Ishikawa (cell line): ENCODE measurements at regions not wholly inside any gene's neighbourhood (a gene's known extent, or its start where the extent isn't known, plus 50 kb on each side); places are given as distances from the start of the nearest gene placed in this dataset.

Experiments
- CEBPB ChIP-seq: IDR thresholded peaks from 2 replicates; pipeline ENCODE4 v1.6.1; 2012
- CREB1 ChIP-seq: IDR thresholded peaks from 2 replicates; pipeline ENCODE4 v1.6.1; 2012; ENCODE audit warnings: low read depth
- EGR1 ChIP-seq: IDR thresholded peaks from 2 replicates; pipeline ENCODE4 v1.6.1; 2012
- EP300 ChIP-seq: IDR thresholded peaks from 2 replicates; pipeline ENCODE4 v1.6.1; 2012; ENCODE audit warnings: borderline replicate concordance
- FOXM1 ChIP-seq: IDR thresholded peaks from 2 replicates; pipeline ENCODE4 v1.6.1; 2012; ENCODE audit warnings: low read depth, borderline replicate concordance
- NFIC ChIP-seq: IDR thresholded peaks from 2 replicates; pipeline ENCODE4 v1.6.1; 2012
- RAD21 ChIP-seq: IDR thresholded peaks from 2 replicates; pipeline ENCODE4 v1.6.1; 2012; ENCODE audit warnings: low read depth
- TAF1 ChIP-seq: IDR thresholded peaks from 2 replicates; pipeline ENCODE4 v1.6.1; 2012; ENCODE audit warnings: low read depth, mild to moderate bottlenecking
- TF ChIP-seq, protein P1 (sequence below): IDR thresholded peaks from 2 replicates; pipeline ENCODE4 v1.6.1; 2012
- TF ChIP-seq, protein P2 (sequence below): IDR thresholded peaks from 2 replicates; pipeline ENCODE4 v1.6.1; 2012
- TF ChIP-seq, protein P3 (sequence below): IDR thresholded peaks from 2 replicates; pipeline ENCODE4 v1.6.1; 2012; ENCODE audit warnings: low read depth, mild to moderate bottlenecking

DNA sequence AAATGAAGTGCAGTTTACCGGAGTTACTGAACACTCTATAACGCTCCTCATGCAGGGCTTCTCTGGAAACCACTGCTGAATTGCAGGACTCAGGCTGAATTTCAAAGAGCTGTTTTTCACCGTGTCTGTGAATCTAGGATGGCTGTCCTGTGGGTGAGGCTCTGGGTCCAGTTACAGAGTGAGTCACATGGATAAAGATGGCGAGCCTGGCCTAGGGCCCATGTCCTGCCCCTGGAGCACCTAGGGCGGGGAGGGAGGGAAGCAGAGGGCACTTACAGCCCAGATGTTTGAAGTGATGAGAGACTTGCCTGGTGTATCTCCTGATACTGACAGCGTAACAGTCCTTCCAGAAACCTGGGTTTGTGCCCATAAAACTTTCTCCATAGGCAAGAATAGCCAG is 583.0 kb downstream of the IRS1 start:
- TF ChIP-seq RAD21 (no peak), CREB1 (no peak), FOXM1 (no peak), EP300 (no peak), CEBPB (no peak), TAF1 (no peak), NFIC (no peak), EGR1 (no peak)
- TF ChIP-seq, protein P1, sequence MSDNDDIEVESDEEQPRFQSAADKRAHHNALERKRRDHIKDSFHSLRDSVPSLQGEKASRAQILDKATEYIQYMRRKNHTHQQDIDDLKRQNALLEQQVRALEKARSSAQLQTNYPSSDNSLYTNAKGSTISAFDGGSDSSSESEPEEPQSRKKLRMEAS = no peak
- TF ChIP-seq, protein P2, sequence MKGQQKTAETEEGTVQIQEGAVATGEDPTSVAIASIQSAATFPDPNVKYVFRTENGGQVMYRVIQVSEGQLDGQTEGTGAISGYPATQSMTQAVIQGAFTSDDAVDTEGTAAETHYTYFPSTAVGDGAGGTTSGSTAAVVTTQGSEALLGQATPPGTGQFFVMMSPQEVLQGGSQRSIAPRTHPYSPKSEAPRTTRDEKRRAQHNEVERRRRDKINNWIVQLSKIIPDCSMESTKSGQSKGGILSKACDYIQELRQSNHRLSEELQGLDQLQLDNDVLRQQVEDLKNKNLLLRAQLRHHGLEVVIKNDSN = no peak
- TF ChIP-seq, protein P3, sequence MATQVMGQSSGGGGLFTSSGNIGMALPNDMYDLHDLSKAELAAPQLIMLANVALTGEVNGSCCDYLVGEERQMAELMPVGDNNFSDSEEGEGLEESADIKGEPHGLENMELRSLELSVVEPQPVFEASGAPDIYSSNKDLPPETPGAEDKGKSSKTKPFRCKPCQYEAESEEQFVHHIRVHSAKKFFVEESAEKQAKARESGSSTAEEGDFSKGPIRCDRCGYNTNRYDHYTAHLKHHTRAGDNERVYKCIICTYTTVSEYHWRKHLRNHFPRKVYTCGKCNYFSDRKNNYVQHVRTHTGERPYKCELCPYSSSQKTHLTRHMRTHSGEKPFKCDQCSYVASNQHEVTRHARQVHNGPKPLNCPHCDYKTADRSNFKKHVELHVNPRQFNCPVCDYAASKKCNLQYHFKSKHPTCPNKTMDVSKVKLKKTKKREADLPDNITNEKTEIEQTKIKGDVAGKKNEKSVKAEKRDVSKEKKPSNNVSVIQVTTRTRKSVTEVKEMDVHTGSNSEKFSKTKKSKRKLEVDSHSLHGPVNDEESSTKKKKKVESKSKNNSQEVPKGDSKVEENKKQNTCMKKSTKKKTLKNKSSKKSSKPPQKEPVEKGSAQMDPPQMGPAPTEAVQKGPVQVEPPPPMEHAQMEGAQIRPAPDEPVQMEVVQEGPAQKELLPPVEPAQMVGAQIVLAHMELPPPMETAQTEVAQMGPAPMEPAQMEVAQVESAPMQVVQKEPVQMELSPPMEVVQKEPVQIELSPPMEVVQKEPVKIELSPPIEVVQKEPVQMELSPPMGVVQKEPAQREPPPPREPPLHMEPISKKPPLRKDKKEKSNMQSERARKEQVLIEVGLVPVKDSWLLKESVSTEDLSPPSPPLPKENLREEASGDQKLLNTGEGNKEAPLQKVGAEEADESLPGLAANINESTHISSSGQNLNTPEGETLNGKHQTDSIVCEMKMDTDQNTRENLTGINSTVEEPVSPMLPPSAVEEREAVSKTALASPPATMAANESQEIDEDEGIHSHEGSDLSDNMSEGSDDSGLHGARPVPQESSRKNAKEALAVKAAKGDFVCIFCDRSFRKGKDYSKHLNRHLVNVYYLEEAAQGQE = no peak
